AG04449 (cell line): ENCODE measurements at regions not wholly inside any gene's neighbourhood (a gene's known extent, or its start where the extent isn't known, plus 50 kb on each side); places are given as distances from the start of the nearest gene placed in this dataset.

Experiments
- CTCF ChIA-PET: fragments of 350-600 bp; formaldehyde crosslinking; extraction: SDS; loops from one replicate; lab custom pipeline; 2021; ENCODE audit warnings: antibody characterized with exemption; lab: Yijun Ruan, JAX
- POLR2A ChIA-PET: fragments of 400-600, 350-600 bp; formaldehyde crosslinking; extraction: SDS; loops from one replicate; lab custom pipeline; 2020; ENCODE audit warnings: antibody characterized with exemption, inconsistent platforms; lab: Yijun Ruan, JAX
- DNase-seq: peaks from one replicate; pipeline ENCODE4 v3.0.0-alpha.2; 2010; ENCODE audit warnings: low read depth, low spot score
- H3K4me3 ChIP-seq: 2 replicates; pipeline ENCODE4 v1.5.1; 2011; ENCODE audit warnings: low read depth, mild to moderate bottlenecking, control low read depth, low read length
- CTCF ChIP-seq: IDR thresholded peaks from one replicate; pipeline ENCODE4 v1.5.1; 2011; ENCODE audit warnings: mild to moderate bottlenecking, moderate library complexity, low read length, control low read depth, inconsistent platforms; ENCODE audit not compliant: insufficient read depth; ENCODE audit errors: missing control alignments

GRCh38 chr3:95456835-95457234, 1357.6 kb upstream of the EPHA6 start:
- ChIA-PET POLR2A (no interaction called here), CTCF (no interaction called here)
- H3K4me3 ChIP-seq, result no peak overlapping the region
- DNase-seq, result no peak
- no peak for TF ChIP-seq CTCF

GRCh38 chr3:95459706-95460105, 1354.7 kb upstream of the EPHA6 start:
- no peak overlapping the region for H3K4me3 ChIP-seq
- POLR2A ChIA-PET, result no interaction called here
- CTCF ChIA-PET, result no interaction called here
- no peak for DNase-seq
- no peak for TF ChIP-seq CTCF

- no peak overlapping the region for H3K4me3 ChIP-seq
- no peak for TF ChIP-seq CTCF
- no peak for DNase-seq
- ChIA-PET POLR2A (no interaction called here), CTCF (no interaction called here)
These were observed 1354.1 kb upstream of the EPHA6 start for GRCh38 chr3:95460274-95460673.

- H3K4me3 ChIP-seq, result no peak overlapping the region
- ChIA-PET CTCF (no interaction called here), POLR2A (no interaction called here)
- no peak for DNase-seq
- no peak for TF ChIP-seq CTCF
These were observed 1352.2 kb upstream of the EPHA6 start for GRCh38 chr3:95462161-95462560.

GRCh38 chr3:95464346-95464745, 1350.0 kb upstream of the EPHA6 start:
- no peak for DNase-seq
- no peak overlapping the region for H3K4me3 ChIP-seq
- CTCF ChIA-PET, result no interaction called here
- no peak for TF ChIP-seq CTCF
- POLR2A ChIA-PET, result no interaction called here

- DNase-seq, result no peak
- no peak overlapping the region for H3K4me3 ChIP-seq
- ChIA-PET CTCF (no interaction called here), POLR2A (no interaction called here)
- no peak for TF ChIP-seq CTCF
These were observed 1346.1 kb upstream of the EPHA6 start for GRCh38 chr3:95468331-95468730.
